GM21390 (cell line): ENCODE measurements at regions not wholly inside any gene's neighbourhood (a gene's known extent, or its start where the extent isn't known, plus 50 kb on each side); places are given as distances from the start of the nearest gene placed in this dataset.
"Not testable (repeated sequence)": the region's sequence is repeated elsewhere in the genome, so short reads cannot be mapped to it uniquely, and the experiment has no call there.

Experiments used
- ATAC-seq: cut with Tn5 transposase; IDR thresholded peaks from one replicate; pipeline ENCODE4 v1.9.1; 2021; ENCODE audit not compliant: unreplicated experiment

DNA sequence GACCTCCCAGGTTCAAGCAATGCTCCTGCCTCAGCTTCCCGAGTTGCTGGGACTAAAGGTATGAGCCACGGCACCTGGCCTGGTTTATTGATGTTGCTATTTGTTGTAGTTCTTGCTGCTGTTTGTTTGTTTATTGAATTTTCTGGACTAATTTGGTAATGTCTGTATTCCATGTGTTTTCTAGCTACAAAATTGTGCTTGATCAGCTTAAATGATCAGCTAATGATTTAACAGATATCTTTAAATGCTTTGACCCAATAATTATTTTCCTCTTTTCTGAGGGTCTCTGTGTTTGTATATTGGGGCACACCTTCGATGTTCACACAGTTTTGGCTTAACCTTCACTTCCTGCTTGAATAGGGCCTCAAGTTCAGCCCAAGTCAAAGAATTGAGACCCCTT is 488.1 kb upstream of the HTR2C start:
- ATAC-seq, result no peak

DNA sequence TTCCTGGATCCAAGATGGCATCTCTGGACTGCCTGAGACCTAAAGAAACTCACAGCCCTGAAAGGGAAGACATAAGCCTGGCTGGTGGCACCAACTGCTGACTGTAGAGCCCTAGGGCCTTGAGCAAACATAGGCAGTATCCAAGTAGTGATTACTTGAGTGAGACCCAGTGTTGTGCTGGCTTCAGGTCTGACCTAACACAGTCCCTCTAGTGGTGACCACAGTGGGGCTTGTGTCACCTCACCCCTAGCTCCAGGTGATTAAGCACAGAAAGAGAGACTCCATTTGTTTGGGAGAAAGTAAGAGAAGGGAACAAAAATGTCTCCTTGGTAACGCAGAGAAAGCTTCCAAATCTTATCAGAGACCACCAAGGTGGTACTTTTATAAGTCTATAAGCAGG is 496.3 kb upstream of the HTR2C start:
- ATAC-seq, result no peak

DNA sequence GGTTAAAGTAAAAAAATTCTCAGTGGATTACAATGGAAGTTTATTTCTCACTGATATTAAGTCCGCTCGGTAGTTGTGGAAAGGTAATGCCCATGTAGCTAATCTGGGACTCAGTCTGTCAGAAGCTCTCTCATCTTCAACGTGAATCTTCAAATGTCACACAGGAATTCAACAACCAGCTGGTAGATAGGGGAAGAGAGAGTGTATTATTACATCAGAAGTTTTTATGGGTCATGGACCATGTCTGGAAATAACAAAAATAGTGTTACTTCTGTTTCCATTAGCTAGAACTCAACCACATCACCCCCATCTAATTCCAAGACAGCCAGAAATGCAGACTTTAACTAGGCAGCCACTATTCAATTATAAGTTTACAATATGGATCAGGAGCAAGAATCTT is 506.1 kb upstream of the HTR2C start:
- no peak for ATAC-seq

DNA sequence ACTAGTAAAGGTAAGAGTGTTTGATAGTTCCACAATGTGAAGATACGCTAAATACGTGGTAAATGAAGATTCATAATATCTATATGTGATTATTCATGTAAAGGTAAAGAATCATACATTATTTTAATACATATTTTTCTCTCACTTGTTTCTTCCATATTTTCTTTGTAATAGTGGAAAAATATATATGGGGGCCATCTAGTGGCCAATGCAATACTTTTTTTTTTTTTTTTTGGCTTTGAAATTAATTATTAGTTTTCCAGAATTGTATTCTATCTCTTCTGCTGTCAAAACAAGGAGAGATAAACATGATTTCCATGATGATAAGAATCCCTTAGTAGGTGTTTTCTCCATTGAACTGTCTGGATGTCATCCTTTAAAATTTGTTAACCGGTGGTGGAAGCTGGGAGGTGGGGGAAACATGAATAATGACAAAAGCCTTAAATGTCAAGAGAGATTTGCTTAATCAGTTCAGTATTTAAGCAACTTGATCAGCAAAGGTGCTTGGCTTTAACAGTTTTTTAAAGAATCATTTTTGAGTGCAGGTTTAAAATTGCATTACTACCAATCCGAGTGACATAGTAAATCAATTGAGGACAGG is 508.7 kb upstream of the HTR2C start:
- ATAC-seq, result no peak

DNA sequence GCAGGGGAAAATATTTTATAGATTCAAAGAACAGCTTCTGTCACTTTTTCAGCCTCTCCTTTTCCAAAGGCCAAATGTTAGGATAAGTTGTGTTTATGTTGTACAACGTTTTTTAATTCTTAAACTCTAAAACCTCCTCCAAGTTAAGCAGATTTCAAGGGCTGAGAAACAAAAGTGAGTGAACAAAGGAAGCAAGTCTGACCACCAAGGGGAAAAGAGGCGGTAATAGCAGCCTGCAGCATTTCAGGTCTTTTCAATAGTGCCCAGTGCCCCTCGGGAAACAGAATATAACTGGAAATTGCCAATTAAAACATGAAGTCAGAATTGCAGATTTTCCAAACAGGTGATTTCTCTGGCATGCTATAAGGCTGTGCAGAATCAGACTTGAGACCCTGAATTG is 510.0 kb upstream of the HTR2C start:
- no peak for ATAC-seq

DNA sequence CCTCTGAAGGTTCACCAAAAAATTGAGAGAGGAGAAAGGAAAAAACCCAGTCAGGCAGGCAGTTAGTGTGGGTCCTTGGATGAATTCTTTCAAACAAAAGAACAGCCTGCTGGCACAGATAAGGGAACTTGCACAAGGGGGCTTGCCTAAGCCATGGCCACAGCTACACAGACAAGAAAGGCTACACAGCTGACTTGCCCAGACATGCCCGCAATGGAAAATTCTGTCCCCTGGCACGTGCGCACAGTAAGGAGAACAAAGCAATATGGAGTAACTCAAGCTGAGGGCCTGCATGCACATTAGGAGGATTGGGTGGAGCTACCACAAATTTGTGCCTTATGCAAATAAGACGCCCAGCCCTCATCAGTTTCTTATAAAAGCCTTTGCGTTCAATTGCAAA is 512.5 kb upstream of the HTR2C start:
- no peak for ATAC-seq

DNA sequence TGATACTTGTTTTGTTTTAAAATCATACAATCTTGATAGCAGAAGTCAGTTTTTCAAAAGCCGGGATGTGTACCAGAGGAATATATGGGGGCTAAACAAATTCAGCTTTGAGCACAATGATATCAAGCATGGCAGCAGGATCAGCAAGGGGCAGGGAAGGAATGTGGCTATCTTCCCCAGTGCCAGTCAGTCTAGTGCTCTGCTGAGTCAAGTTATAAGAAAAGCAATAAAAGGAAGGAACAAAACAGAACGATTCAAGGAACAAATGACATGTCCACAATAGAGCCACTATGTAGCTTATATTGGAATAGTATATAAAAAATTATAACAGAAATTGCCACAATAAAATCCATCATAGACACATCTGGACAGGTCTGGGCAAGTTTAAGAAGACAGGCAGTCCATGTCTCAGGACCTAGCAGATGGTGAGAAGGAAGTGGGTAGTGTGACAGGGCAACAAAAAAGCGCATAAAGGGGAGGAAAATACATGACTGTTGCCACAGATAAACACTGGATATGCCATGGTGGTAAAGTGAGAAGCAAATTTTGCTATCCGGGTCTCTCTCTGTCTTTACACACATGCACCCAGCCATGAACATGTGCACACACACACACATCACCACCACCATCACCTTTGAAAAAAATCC is 518.2 kb upstream of the HTR2C start:
- ATAC-seq, result no peak

DNA sequence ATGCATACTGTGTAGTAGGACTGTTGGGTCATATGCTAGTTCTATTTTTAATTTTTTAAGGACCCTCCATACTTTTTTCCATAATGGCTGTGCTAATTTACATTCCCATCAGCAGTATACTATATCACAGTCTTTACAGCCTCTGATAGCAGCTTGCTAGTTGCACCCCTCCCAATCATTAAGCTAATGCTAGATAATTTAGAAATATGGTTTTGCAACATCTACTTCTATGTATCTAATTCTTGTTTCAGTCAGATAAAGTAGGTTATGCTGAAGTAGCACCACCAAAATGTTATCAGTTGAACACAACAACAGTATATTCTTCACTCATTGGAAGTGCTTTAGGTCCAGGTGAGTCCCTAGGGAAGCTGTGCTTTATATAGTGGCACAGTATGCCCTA is 522.7 kb upstream of the HTR2C start:
- no peak for ATAC-seq

DNA sequence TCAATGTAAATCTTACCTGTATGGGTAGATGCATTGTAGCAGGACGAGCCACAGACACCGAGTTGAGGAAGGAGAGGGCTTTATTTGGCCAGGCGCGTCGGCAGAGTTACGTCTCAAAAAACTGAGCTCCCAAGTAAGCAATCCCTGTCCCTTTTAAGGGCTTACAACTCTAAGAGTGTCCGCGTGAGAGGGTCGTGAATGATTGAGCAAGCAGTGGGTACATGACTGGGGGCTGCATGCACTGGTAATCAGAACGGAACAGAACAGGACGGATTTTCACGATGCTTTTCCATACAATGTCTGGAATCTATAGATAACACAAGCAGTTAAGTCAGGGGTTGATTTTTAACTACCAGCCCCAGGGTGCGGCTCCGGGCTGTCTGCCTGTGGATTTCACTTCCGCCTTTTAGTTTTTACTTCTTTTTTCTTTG is 524.9 kb upstream of the HTR2C start:
- no peak for ATAC-seq

DNA sequence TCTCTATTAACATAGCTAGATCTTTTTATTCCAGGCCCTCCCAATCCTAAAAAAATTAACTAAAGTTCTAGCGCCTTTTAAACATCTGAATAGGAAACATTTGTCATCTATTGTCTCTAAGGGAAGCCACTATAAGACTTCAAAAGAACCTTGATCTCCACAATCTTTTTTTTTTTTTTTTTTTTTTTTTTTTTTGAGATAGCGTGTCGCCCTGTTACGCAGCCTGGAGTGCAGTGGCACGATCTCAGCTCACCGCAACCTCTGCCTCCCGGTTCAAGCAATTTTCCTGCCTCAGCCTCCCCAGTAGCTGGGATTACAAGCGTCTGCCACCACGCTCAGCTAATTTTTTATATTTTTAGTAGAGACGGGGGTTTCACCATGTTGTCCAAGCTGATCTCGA is 526.5 kb upstream of the HTR2C start:
- not testable (repeated sequence) for ATAC-seq

DNA sequence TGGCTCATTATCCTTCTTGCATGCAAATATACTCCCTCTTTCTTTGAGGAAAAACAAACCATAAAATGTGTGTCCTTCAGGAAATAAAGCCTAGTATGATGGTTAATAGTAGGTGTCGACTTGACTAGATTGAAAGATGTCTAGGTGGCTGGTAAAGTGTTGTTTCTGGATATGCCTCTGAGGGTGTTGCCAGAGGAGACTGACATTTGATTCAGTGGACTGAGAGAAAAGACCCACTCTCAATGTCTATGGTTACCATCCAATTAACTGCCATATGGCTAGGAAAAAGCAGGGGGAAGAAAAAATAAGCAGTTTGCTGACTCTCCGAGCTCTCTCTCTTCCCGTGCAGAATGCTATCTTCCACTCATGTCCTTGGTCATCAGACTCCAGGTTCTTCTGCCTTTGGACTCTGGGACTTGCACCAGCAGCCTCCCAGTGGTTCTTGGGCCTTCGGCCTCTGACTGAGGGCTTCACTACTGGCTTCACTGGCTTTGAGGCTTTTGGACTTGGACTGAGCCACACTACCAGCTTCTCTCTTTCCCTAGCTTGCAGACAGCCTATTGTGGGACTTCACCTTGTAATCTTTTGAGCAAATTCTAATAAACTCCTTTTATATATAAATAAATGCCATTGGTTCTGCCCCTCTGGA is 532.1 kb upstream of the HTR2C start:
- no peak for ATAC-seq

DNA sequence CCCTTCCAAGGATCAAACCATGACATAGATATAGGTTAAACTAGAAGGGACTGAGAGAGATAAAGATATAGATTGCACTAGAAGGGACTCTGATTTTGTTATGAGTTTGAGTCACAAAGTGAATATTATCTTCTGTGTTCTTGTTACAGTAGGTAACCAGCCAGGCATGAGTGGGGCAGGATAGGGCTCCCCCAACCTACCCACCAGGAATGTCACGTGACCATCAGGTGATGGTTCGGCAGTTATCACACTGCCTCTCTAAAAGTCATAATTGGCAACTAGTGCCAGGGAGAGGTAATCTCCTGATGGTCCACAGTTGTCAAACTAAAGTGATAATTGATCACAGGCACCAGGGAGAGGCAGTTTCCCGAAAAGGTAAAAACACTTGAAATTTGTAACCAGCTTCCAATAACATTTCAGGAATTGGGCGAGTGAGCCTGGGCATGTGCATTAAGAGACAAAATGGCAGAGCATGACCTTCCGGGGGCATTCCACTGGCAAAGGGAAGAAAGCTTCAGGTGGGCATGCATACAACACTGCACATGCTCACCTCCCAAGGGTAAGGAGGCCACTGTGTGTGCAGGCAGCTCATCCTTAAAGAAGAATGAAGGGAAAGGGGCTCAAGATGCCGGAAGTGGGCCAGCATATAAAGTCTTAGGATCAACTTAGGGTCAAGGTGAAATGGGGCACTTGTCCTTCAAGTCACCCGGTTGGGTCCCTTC is 533.6 kb upstream of the HTR2C start:
- no peak for ATAC-seq

DNA sequence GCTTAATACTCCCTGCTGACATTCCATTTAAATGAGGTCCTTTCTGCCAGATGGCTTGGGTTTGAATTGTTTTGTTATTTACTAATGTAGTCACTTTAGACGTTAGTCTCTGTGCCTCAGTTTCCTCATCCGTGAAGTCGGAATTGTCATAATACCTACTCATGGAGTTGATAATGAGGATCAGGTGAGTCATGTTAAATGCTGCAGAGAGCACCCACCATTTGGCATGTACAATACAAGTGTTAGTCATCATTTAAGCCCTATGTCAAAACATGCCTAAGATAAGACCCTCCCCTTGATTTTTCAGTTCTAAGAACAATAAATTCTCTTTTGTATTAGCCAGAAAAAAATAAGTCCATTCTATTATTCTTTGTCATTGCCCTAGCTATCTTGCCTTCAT is 534.8 kb upstream of the HTR2C start:
- no peak for ATAC-seq

DNA sequence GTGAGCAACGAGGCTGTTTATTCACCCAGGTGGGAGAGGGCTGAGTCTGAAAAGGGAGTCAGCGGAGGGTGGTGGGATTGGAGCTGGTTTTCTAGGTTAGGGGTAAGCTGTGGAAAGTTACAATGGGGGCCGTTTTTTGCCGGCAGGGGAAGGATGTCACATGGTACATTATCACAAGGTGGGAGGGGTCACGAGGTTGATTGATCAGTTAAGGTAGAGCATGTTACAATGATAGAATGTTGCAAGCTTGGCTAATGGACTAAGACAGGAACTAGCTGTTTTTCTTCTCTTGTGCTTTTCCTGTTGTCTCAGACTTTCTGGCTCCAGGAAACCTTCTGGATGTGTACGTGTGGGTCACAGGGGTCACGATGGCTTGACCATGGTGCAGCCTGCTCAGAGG is 536.3 kb upstream of the HTR2C start:
- no peak for ATAC-seq

DNA sequence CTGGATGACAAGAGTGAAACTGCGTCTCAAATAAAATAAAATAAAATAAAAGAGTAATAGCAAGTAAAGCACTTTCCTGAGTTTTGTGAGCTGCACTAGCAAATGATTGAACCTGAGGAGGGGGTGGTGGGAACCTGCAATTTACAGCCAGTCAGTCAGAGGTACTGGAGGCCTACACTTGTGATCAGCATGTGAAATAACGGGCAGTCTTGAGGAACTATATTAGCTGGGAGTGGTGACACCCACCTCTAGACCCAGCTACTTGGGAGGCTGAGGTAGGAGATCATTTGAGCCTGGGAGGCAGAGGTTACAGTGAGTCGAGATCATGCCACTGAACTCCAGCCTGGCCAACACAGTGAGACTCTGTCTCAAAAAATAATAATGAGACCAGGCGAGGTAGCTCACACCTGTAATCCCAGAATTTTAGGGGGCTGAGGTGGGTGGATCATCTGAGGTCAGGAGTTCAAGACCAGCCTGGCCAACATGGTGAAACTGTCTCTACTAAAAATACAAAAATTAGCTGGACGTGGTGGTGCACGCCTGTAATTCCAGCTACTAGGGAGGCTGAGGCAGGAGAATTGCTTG is 537.1 kb upstream of the HTR2C start:
- ATAC-seq, result no peak

DNA sequence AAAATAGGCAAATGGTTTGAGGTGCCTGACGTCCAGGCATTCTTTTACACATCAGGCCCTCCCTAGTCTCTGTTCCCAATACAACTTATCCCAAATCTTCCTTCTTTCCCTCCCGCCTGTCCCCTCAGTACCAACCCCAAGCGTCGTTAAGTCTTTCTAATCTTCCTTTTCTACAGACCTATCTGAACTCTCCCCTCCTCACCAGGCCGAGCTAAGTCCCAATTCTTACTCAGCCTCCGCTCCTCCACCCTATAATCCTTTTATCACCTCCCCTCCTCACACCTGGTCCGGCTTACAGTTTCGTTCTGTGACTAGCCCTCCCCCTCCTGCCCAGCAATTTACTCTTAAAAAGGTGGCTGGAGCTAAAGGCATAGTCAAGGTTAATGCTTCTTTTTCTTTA is 542.4 kb upstream of the HTR2C start:
- ATAC-seq, result not testable (repeated sequence)

DNA sequence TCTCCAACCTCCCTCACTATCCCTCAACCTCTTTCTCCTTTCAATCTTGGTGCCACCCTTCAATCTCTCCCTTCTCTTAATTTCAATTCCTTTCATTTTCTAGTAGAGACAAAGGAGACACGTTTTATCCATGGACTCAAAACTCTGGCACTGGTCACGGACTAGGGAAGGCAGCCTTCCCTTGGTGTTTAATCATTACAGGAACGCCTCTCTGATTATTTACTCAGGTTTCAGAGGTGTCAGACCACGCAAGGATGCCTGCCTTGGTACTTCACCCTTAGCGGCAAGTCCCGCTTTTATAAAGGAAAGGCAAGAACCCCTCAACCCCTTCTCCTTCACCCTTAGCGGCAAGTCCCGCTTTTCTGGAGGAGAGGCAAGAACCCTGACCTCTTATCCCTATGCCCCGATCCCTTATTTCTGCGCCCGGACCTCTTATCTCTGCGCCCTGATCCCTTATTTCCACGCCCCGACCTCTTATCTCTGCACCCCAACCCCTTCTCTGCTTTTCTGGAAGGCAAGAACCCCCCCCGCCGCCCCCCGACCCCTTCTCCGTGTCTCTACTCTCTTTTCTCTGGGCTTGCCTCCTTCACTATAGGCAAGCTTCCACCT is 543.1 kb upstream of the HTR2C start:
- not testable (repeated sequence) for ATAC-seq

DNA sequence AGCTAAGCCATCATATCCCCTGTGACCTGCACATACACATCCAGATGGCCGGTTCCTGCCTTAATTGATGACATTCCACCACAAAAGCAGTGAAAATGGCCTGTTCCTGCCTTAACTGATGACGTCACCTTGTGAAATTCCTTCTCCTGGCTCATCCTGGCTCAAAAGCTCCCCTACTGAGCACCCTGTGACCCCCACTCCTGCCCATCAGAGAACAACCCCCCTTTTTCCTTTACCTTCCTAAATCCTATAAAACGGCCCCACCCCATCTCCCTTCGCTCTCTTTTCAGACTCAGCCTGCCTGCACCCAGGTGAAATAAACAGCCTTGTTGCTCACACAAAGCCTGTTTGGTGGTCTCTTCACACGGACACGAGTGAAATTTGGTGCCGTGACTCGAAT is 543.8 kb upstream of the HTR2C start:
- not testable (repeated sequence) for ATAC-seq

DNA sequence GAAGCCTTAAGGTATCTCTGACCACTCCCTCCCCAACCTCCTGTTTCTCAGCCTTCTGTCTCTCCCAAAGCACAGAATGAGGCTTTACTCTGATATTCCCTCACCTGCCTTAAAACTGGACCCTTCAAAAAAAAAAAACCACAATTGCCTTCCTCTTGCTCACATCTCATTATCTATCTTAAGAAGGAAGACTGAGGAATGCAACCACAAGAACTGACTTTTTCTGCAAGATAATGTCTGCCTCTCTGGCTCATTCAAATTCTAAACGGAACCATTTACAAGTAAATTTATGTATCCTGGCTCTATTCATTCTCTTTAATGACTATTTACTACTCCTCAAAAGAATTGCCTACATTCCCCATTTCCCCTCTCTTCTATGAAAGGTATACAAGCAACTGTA is 545.5 kb upstream of the HTR2C start:
- ATAC-seq, result no peak

DNA sequence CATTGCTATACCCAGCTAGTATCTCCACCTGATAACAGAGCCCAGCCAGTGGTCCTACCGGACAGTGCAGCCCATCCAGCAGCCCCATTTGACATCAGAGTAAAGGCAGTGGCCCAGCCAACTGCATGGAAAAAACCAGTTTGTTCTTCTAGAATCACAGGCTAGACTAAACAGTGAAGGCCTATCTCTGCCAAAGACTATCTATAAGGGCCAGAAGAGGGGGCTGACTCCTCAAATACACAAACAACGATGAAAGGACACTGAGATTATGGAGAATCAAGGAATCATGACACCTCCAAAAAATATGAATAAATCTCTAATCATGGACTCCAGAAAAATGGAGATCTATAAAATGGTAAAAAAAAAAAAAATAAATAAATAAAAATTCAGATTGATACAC is 546.4 kb upstream of the HTR2C start:
- no peak for ATAC-seq
